Stimulated activated CD4-positive, alpha-beta T cell treated with anti-CD3 and anti-CD28 coated beads, Interleukin-12 subunit alpha, Interleukin-12 subunit beta, amount 100 ng/mL, for 48 hours (primary cell): ENCODE measurements at regions not wholly inside any gene's neighbourhood (a gene's known extent, or its start where the extent isn't known, plus 50 kb on each side); places are given as distances from the start of the nearest gene placed in this dataset.
"Not testable (repeated sequence)": the region's sequence is repeated elsewhere in the genome, so short reads cannot be mapped to it uniquely, and the experiment has no call there.

Experiments used
- DNase-seq, 3 donors: peaks; one replicate each; pipeline ENCODE4 v3.0.0-alpha.2; 2020; ENCODE audit warnings: low read depth in 2 of 3, low spot score in 1 of 3

DNA sequence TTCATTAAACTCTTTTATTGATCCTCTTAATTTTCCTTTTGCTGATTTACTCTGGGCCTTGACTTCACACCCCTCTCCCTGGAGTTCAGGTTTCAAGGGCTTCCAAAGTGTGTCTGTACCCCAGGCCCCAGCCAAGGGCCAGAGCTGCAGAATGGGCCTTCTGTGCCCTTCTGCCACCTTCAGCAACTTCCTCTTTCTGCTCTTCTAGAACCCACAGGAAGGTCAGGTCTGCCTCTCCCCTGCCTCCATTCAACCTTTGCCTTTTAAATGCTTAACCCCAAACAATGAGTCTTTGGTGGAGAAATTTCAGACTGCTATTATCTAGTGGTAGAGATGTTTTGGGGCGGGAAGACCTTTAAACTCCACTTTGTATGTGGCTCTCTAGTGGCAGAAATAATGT is 63.1 kb downstream of the TSN start:
- DNase-seq: no peak

DNA sequence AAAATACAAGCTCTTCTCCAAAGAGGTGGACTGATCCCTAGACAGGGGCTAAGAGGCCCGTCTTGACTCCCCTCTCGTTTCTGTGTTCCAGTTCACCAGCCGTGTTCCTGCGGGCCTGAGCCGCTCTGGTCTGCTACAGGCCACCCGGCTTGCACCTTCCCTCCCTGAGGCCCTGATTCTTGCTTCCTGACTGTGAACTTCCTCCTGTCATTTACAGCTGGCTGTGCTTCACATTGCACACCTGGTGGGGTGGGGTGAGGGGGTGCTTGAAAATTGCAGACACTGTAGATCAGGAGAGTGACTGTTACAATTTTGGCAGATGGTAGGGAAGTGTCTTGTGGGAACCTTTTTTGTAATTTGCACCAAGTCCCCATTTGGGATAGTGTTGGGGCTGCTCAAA is 64.4 kb downstream of the TSN start:
- DNase-seq: no peak

DNA sequence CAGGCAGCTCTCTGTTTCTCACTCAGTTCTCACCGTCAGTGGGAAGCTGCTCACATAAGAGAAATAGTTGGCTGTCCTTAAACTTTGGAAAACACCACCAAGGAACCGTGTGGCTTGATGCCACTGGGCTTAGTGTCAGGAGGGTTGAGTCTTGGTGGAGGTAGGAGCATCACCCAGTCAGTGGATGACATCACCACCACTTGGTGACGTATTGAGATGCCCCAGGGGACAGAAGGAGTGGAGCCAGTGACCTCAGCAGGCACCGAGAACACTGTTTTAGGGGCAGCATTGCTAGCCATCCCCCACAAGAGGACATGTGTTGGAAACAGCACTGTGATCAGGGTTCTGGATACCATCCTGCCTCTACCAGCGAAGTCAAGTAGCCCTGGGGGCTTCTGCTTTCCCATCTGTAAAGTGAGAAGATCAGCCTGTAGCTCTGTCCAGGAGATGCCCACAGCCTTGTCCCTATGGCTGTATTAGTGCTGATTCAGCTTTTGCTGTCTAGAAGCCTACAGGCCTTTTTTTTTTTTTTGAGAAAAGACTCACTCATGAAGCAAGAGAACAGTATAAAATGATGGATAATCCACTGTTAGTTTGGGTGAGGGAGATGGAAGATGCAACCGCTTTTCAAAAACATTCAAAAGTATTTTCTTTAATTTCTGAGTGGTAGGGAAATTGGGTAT is 66.2 kb downstream of the TSN start:
- no peak for DNase-seq

DNA sequence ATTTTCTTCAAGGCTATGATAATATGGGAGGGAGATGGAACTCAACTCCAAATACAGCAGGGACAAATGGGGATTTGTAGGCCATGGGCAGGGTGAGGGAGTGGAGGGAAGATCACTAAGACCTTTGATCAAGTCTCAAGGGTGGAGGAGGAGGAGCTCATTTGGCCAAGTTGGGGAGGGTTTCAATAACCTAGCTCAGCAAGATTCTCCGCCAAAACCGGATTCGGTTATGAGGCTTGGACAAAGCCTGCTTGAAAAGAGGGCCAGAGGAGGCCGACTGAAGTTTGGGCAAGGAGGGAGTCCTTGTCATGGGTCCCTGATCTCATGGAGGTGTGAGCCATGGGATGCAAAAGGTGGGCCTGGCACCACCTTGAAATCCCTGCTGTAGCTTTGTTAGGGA is 68.8 kb downstream of the TSN start:
- DNase-seq: no peak

DNA sequence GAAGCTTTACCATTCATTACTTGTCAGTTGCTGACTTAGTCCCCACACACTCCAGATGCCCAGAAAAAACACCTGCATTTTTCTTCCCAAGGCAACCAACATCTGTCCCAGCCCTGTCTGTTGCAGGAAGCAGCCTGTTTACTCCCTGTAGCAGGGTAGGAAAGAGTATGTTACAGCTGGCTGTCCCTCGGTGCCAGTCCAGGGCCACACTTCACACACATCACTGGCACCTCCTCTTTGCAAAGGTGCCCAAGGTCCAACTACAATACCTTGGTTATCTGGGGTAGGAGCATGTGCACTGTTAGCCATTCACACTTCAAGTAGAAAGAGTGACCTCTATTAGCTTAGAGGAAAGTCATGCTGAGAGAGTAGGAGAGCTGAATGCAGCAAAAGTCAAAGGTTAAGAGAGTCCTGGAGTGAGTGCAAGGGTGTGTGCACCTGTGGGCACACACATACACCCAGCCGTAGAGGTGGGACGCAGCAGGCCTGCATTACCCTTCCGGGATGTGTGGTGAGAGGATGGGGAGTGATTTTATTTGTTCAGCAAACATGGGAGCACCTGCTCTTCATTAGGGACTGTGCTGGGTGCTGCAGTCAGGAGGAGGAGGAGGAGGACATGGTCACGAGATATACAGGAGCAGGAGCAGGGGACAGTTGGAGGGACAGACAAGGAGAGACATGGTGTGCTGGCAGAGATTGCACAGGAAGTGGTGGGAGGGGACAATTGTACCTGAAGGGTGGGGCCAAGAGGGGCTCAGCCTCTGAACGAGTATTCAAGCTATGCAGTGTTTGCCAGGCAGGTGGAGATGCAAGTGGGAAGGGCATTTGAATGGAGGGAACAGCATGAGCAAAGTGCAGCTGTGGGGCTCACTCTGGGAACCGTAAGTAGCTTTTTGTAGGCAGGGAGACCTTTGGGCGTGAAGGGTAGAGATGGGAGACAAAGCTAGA is 69.8 kb downstream of the TSN start:
- DNase-seq: no peak

DNA sequence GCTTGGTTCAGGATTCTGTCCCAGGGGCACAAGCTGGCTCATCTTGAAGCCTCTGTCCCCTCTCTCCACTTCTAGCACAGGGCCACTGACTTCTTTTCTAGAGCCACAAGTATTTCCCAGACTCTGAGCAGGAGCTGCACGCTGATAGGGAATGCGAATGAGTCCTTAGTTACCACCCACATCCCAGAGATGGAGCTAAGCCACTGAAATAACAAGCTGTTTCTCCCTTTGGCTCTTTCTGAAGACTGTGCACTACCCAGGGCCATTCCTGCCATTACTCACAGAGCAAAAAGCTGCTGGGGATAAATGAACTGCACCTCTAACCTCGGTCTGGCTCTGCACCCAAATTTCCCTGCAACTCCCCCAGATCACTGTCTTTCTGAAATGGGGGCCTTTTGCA is 70.6 kb downstream of the TSN start:
- DNase-seq: no peak

DNA sequence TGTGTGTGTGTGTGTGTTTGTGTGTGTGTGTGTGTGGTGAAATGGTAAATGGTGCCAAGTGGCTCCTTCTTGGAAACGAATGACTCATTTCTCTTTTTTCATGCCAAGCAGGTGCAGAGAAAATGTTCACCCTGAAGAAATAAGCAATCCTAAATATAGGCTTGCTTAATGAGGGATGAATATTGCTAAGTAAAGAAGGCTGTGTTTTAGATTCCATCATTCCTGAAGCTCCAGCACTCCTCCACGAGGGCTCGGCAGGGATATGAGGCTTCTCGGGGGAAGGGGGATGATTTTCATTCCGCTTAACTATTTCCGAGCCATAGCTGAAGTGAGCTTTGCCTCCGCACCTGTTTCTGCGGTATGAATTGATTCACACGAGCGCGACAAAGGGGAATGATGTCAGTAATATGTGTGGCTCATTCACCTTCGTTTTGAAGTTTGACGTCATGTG is 72.9 kb downstream of the TSN start:
- no peak for DNase-seq

DNA sequence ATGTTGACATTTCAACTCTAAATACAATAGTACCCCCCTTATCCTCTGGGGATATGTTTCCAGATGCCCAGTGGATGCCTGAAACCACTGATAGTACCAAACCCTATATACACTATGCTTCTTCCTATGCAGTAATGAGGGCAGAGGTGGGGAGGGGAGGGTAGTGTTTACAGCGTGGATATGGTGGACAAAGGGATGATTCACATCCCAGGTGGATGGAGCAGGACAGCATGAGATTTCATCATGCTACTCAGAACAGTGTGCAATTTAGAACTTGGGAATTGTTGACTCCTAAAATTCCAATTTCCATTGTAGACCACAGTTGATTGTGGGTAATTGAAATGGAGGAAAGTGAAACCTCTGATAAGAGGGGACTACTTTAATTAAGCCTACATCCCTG is 75.4 kb downstream of the TSN start:
- no peak for DNase-seq

DNA sequence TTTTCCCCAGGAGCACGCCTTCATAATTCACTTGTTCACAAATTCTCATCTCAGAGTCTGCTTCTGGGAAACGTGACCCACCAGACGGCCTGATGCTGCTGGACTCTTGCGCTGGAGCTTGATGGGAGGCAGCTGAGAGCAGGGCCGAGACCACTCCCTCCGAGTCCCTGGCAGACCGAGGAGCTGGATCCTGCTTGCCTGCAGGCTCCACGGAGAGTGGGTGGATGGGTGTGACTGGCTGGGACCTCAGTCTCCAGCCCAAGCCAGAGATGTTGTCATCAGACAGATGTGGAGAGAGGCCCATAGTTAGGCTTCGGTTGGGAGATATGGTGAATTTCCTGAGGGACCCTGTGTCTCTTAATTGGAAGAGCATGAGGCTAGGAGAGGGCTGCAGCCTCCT is 76.4 kb downstream of the TSN start:
- no peak for DNase-seq

DNA sequence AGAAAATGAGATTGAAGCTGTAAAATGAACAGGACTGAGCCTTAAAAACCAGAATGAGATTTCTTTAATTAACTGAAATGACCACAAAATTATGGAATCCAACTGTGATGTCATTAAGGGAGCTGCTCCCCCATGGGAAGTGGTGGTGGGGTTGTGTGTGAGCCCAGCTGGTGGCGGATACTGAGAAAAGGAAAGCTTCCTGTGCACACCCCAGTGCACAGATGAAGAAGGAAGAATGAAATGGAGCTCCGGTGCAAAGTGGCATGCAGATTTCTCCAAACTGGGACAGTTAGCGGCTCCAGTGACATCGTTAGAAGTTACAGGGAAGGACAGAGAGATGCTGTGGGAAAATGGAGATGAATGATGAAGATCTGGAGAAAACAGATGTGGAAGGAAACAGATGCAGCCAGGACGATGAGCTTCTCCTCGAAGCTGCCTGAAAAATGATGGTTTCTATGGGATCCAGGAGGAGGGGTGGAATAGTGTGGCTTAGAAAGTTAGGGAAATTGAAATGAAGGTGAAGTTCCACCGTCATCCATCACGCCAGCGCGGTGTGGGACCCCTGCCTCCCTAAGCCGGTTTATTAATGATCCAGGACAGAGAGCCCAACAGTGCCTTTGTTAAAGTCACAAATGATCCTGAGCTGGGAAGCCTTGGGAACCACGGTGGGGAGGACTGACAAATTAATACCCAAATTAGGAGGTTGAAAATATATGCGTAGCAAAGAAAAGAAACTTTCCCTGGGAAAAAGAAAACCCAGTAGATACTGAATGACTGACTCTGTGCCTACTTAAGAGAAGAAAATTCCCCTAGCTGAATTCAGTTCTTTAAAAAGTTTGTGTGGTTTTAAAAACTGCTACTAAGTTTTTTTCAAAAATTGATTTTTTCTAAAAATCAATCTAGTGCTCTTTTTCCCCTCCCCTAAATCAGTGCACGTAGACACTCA is 77.2 kb downstream of the TSN start:
- no peak for DNase-seq

DNA sequence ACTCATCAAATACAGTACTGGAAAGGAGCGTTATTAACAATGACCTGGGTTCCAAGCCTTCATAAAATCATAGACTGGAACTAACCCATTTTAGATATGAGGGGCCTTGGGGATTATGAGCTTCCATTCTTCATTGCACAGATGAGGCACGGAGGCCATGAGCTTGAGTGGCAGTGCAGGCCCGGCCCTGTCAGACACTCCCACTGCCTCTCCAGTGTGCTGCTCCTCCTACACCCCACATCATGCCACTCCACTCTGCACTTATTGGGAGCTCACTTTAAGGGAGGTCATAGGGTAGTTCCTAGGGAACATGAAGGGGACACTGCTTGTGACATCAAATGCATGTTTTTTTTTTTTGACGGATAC is 77.9 kb downstream of the TSN start:
- DNase-seq: no peak

DNA sequence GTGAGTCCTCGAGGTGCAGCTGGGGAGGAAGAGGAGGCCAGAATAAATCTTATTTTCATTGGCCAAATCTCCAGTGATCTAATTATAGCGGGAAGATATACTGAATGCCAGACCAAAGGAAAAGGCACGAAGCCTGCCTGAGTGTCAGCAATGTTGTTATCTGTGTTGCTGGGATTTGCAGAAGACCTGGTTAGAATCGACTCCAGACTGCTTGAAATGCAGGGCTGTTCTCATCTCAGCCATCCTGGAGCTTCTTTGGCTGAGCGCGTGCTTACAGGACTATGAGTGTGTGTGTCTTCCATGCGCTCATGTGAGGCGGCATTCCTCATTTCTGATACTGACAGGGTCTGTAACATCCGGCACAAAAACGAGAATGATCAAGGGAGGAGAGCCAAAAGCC is 81.2 kb downstream of the TSN start:
- no peak for DNase-seq

DNA sequence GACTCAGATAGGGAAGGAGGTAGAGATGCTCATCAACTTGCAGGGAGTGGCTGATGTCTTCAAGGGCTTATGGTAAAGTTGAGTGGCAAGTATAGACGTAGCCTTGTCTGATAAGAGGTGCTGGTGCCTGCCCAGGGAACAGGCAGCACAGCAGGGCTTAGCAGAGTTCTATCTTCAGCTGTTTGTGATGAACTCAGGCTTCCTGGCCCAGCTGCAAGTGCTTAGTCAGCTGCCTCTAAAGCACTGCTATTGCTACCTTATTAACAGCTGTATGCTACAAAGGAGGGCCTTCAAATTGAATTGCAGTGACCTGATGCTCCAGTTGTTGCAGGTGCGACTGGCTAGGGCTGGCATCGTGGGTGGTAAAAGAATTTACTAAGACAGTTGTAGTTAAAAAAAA is 82.1 kb downstream of the TSN start:
- no peak for DNase-seq

DNA sequence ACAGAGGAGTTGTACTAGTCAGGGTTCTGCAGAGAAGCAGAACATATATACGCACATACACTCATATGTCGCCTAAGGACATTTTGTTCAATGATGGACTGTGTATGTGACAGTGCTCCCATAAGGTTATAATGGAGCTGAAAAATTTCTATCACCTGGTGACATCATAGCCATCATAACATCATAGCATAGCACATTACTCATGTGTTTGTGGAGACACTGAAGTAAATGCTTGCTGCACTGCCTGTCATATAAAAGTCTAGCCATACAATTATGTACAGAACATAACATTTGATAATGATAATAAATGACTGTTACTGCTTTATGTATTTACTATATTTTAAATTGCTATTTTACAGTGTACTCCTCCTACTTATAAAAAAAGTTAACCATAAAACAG is 83.1 kb downstream of the TSN start:
- DNase-seq: no peak

DNA sequence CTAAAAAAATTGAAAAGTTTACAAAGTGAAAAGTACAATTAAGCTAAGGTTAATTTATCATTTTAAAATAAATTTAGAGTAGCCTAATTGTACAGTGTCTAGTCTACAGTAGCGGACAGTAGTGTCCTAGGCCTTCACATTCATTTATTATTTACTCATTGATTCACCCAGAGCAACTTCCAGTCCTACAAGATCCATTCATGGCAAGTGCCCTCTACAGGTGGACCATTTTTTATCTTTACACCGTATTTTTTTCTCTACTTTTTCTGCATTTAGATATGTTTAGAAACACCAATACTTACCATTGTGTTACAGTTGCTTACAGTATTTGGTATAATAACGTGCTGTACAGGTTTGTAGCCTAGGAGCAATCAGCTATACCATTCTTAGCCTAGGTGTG is 84.1 kb downstream of the TSN start:
- no peak for DNase-seq

DNA sequence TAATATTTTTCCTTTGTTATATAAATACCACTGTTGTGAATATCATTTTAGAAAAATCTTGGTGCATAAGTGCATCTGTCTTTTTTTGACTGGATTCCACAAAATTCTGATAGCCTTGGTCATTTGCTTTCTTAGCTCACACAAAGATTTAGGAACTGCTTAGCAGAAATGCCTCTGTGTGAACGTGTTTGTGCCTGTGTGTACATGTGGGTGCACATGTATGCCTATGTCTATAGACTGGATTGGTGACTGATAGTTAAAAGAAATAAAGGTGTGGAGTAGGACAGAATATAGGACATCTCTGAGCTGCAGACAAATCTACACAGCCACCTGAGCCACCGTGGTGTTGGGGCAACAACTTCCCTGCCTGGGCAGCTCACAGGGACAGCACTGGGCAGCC is 93.8 kb downstream of the TSN start:
- DNase-seq: no peak

DNA sequence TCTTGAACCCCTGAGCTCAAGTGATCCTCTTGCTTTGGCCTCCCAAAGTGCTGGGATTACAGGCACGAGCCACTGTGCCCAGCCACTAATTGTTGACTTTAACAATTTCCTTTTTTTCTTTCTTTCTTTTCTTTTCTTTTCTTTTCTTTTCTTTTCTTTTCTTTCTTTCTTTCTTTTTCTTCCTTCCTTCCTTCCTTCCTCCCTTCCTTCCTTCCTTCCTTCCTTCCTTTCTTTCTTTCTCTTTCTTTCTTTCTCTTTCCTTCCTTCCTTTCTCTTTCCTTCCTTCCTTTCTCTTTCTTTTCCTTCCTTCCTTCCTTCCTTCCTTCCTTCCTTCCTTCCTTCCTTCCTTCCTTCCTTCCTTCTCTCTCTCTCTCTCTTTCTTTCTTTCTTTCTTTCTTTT is 97.7 kb downstream of the TSN start:
- DNase-seq: not testable (repeated sequence)

DNA sequence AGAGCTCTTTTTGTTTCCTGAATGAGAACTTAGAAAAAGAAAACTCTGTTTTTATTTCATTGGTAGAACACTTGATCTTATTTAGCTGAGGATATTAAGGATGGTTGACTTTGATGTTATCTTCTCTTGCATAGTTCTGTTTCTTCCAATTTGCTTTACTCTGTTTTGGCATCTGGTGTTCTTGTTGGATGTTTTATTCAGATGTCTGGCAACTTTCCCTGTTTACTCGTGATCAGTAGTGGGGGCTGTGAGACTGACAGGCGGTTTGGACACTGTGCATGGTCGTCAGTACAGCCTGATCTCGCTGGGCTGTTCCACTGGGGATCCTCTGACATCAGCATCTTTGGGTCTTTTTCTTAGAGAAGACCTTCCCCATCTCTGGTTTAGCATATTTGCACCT is 100.1 kb downstream of the TSN start:
- DNase-seq: no peak

DNA sequence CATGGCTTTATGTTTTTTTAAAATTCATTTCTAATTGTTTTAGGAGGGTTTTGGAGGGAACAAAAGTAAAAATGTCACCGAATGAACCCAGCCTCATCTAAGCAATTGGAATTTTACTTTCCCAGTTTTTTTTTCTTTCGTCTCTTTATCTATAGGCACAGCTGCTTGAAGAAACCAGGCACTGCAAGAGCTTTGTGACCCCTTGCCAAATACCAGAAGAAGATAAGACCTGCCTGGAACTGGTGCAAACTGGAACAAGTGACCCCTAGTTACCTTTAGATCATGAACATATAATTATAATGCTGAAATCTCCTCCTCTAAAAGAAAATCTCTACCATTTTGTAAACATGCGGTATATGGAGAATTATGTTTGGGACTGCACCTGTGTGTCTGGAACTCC is 100.9 kb downstream of the TSN start:
- DNase-seq: no peak

DNA sequence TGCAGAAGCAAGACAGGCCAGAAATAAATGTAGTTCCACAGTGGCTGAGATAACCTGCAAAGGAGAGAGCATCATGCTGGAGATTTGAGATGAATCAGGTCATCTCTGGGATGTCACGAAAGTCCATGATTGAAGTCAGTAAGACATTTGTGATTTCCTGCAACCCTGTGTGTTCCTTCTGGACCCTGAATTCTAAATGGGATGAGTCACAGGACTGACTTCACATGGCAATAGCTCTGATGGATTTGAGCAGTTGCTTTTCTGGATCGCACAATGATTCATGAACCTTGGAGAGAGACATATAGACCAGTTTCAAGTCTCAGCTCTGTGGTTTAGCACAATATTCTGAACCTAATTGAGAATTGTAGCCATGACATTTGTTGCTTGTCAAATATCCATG is 102.9 kb downstream of the TSN start:
- no peak for DNase-seq

DNA sequence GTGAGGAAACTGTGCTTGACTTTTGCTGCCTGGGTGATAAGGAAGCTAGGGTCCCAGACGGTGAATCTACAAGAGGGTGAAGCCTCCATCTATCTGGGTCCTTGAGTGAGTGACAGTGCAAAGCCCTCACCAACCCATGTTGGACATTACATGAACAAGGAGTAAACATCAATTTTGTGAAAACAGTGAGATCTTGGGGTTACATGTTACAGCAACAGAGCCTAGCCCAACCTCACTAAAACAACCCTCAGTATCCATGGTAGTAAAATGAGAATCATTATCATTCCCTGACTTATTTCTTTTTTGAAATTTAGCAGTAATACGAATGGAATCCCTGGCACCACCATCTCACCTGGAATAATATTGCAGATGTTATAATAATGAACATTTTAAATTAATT is 103.4 kb downstream of the TSN start:
- no peak for DNase-seq
